HG03175 (cell line): ENCODE measurements at regions not wholly inside any gene's neighbourhood (a gene's known extent, or its start where the extent isn't known, plus 50 kb on each side); places are given as distances from the start of the nearest gene placed in this dataset.

ENCODE experiments used
- ATAC-seq: cut with Tn5 transposase; IDR thresholded peaks from one replicate; pipeline ENCODE4 v1.9.1; 2021; ENCODE audit warnings: mild to moderate bottlenecking, moderate library complexity; ENCODE audit not compliant: unreplicated experiment

DNA sequence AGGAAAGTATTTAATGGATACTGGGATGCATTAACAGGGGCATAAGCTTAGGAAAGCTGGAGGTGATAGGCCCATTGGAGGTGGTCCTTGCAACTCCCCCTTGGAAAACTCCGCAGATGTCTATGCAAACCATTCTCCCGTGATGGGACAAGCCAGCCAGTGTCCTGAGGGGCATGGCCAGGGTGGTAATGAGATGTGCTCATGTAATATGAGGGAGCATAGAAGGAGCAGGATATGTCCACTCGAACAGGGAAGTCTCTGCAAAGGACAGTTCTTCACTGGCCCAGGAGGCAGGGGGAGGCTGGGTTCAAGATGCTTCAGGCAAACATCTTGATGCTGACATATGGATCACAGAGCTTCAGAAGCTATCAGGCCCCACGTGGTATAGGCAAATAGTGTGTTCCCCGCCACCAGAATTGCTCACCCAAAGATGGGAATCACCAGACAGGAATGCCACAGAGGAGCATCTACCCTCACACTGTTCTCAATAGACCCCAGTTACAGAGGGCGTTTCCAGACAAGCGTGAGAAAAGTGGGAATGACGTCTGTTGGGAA is 201.6 kb upstream of the CDH4 start:
- no peak for ATAC-seq

DNA sequence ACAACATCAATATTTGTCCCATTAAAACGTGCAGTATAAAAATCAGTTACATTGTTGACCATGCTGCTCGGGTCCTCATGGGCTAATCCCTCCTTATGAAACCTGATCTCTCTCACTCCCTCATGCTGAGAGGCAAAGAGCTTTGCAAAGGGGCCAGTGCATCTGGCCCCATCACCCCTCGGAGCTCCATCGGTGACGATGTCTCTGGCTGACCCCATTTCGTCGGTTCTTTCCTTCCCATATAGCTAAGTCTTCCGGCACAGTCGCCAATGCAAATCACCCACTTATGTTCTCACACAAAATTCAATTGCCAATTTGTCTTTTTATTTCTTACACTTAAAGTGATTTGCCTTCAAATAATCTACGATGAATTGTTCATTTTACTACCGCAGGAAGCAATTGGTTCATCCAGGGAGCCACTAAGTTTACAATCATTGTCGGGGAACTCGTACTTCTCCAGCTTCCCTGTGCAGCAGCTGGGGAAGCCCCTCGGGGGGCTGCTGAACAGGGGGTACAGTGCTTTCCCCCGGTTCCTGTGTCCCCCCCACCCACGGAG is 199.8 kb upstream of the CDH4 start:
- ATAC-seq = no peak

DNA sequence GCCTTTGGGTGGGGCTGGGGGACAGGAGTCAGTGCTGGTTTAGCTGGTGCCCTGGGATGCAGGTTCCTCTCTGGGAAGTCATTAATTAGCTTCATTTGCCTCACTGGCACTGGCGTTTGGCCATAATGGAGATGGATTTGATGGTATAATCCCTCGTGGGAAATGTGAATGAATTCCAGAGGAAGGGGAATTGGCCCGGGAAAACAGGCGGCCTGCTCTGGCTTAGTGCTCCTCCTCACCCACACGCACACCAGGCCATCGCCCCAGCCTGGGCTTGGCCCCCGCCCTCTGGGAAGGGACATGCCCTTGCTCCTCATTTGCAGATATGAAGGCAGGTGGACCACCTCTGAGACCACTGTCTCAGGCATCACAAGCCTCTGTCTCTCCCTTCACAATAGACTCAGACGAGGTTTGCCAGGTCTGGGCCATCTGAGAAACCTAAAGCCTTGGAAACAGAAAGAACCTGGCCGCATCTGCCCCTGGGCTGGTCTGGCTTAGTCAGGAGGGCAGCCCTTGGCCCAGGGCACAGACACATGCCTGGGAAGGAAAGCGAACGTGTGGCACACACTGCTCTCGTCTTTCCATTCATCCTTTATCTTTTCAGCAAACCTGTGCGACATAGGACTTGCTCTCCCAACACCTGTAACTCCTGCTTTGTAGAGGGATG is 199.2 kb upstream of the CDH4 start:
- ATAC-seq = no peak

DNA sequence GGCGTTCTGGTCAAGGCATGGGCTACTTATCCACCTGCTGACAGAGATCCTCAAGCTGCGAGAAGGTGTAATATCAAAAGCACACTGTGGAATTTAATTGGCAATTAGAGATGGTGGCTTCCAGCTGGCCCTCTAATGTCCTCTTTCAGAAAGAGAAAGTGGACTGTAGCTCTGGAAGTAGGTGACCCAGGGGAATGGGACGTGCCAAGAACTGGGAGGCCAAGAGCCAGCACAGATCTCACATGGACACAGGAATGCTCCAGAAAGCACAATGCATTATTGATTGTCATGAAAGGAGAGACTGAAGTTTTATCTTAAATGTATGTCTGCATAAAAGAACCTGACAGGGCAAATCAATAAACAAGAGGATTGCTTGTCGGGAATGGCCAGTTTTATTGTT is 198.6 kb upstream of the CDH4 start:
- no peak for ATAC-seq

DNA sequence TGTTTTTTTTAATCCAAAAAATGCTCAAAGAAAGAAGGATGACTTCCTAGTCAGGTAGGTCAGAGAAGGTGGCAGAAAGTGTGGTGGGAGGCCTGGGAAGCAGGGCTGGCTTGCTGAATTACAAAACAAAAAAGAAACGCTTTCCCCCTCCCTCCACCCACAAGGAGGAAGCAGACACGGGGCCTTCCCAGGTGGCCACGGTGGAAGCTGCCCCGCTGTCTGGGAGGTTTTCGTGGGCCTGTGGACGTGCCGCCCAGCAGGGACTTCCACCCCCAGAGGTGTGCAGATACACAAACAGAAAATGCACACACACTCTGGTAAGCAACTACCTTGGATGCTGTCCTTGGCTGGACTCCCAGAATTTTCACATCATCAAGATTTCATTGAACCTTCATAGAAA is 198.2 kb upstream of the CDH4 start:
- ATAC-seq = no peak

DNA sequence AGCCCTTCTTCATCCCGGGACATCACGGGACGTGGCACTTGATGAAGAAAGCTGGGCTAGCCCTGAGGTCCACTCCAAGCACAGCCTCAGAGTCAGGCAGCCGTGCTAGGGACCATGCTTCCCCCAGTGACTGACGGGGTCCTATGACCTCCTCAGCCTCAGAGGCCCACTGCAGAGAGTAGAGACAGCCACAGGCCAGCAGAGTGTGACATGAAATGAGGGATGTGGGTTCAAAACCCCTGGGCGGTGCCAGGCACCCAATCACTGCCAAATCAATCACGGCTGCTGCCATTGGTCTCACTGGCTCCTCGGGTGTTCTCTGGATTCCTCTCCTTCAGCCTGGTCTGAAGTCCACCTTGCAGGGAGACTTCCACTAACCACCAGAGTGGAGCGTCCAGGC is 197.7 kb upstream of the CDH4 start:
- ATAC-seq = no peak

DNA sequence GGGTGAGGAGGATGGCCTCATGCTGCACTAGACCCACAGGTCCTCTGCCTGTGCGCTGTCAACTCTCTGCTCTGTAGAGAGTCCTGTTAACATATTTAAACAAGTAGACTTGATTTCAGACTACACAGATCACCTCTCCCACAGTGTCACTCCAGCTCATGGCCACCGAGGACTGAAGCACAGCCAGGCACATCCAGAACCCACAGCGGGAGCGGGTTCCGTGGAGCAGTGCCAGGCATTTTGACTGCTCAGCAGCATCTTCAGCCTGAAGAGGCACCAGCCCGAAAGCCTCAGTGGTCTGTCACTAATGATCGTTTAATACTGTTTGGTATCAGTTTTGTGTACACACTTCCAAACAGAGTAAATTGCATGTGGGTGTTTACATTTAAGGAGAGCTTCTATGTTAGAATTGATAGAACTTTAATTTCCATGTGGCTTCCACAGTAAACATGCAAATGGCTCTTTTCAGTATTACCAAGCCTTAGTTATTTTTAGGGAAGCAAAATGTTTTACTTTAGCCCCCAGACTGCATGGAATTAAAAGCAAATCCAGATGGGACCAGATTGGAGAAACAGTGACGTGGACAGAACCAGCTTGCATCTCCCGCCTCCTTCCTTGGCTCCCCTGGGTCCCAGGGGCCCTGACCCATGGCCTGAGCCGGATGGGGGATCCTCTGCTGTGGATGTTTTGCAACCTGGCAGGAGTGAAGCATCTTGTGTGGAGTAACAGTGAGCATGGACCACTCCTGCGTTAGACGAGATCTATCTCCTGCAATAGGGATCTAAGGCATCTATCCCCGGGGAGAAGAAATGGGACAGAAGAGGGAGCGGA is 196.7 kb upstream of the CDH4 start:
- ATAC-seq = no peak

DNA sequence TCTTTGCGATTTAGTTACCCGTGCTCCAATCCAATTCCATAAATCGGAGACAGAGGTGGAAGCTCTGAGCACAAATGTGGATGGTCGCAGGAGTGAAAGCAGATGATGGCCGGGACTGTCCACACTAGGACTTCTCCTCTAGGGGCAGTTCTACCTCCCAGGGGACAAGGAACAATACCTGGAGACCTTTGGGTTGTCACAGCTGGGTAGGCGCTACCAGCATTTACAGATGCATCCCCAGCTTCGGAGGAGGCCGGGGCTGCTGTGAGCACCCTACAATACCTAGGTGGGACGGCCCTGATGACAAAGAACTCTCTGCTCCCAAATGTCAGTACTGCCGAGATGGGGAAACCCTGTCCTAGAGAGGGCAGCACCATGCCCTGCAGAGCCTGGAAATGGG is 195.9 kb upstream of the CDH4 start:
- ATAC-seq = no peak

DNA sequence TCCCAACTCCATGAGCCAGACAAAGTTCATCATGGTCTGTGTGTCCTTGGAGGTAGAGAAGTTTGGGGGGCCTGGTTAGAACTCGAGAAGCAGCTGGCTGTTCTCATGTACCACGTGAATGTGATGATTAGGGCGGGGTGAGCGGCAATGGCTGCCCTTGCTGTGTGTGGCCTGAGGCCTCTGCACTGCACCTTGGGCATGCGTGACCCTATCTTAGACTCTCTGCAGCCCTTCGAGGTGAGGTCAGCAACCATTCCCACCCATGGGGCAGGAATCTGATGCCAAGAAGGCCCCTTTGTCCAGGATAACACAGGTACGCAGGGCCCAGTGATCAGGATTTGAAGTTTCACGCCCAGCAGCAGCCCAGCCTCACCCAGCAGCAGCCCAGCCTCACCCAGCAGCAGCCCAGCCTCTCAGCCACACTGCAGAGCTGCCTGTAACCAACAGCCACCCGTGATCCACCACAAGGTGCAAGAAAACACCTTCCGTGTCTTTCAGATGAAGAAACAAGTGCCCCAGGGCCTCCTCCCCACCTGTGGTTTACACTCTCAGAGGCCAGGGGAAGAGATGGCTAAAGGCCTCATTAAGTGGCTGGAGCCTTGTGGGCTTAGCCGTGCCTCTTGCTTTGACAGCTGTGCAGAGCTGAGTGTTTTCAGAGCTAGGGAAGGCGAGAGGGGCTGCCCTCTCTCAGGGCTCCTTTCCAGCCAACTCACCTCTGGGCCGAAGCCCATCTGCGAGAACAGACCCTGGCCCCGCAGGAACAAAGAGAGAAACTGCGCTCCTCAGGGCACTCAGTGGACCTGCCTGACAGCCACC is 195.2 kb upstream of the CDH4 start:
- no peak for ATAC-seq

DNA sequence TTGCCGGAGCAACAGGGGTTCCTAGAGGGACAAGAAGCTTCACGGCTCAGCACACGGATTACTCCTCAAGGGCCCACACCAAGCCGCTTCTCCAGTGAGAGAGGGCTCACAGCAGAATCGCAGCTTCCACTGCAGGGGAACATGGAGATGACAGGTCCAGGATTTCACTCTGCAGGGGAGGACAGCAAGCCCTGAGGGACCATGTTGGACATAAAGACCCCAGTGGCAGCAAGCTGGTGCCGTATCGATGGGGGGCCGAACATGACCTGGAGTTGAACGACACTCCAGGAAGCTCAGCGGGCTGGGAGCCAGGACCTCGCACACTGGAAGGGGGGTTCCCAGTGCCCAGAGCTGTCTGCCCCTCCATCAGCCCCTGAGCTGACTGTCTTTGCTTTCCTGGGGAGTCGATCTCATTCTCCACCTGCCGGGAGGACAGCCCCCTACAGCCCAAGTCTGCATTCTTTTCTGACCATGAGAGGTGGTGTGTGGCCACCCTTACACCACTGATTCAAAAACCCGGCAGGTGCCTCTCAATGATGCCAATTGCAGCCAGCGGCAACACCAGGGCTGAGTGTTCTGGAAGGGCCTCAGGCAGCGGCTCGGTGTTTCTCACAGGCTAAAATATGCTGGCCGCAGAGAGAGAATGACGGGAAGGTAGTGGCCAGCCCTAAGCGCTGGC is 194.5 kb upstream of the CDH4 start:
- ATAC-seq = no peak

DNA sequence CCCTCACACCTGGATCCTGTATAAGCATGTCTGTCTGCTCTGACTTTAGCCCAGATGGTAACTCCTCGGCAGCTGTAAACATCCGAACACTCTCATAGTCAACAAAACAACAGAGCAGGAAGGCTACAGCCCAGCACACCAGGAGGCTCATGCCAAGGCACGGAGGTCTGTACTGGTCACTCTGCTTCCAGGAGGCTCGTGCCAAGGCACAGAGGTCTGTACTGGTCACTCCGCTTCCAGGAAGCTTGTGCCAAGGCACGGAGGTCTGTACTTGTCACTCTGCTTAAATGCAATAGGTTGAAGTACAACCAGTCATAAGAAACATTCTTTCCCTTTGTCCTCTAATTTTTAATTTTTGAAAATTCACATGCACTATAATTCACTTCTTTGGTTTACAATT is 190.1 kb upstream of the CDH4 start:
- no peak for ATAC-seq

DNA sequence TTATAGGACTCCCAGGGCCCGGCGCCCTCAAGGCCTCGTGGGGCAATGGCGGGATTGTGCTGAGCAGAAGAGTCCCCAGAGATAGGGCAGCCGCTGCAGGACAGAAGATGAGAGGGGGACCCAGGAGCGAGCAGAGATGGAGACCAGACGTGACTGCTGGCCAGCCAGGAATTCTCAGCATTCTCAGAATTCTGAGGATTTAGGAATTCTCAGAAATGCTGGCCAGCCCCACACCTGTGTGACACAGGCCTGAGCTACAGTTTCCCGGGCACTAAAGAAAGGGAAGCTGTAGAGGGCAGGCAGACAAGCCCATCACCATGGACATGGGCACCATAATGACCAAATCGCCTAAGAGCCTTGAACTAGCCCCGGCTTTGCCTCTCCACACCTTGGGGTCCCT is 186.2 kb upstream of the CDH4 start:
- ATAC-seq = no peak

DNA sequence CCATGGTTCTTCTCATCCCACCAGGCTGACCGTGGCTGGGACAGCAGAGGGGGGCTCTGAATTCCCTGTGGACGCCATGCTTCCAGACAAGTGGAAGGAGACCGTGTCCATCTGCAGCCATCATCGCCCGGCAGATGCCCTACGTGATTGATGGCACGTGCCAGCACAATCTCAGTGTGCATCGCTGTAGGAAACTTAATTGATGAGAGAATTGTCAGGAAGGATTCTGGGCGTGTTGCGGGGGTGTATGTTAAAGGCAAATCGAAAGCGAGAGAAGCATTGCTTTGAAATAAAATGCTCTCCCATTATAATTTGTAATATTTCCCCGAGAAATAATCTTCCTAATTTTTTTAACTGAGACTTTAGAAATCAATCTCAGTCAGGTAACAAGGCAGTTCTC is 185.5 kb upstream of the CDH4 start:
- ATAC-seq = no peak

DNA sequence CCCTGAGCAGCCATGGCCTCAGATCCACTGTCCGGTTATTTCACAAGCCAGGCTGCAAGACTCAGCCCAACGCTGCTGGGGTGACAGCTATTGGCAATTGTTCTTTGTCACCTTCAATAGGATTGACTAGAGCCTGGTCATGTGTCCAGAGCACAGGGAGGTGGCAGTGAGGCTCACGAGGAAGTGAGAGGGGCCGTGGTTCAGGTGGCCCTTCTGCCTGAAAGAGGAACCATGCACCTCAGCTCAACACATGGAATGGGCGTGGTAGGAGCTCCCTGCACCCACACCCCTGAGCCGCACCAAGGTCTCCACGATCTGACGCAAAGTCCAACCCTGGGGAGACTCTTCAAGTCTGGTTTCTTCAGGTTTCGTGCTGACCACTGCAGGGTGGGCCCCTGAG is 184.8 kb upstream of the CDH4 start:
- ATAC-seq = no peak

DNA sequence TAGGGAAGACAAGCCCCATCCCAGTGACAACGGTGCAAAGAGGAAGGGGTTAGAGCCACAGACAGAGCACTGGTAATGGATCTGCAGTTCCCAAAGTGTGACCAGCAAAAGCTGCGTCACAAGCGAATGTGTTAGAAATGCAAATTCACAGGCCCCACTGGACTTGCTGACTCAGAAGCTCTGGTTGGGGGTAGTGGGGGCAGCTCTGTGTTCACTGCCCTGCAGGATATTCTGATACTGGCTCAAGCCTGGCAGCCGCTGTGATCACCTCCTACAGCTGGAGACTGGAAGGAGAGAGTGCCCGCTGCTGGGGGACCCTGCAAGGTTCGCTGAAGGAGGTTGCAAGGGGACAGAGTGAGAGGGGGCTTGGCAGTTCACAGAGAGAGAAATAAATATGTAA is 179.7 kb upstream of the CDH4 start:
- ATAC-seq = no peak

DNA sequence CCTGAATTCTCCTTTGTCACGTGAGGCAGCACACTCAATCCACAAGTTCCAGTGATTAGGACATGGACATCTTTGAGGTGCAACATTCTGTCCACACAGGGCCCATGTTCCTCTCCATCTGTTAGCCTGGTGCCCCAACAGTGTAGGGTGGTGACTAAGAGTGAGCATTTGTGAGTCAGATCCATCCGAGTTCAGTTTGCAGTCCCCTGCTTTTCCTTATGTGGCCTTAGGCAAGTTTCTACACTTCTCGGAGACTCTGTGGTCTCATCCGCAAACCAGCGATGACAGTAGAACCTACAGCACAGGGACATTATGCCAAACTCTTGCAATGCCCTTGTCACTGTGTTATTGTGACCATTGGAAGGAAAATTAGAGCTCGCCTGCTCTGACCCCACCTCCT is 178.7 kb upstream of the CDH4 start:
- no peak for ATAC-seq

DNA sequence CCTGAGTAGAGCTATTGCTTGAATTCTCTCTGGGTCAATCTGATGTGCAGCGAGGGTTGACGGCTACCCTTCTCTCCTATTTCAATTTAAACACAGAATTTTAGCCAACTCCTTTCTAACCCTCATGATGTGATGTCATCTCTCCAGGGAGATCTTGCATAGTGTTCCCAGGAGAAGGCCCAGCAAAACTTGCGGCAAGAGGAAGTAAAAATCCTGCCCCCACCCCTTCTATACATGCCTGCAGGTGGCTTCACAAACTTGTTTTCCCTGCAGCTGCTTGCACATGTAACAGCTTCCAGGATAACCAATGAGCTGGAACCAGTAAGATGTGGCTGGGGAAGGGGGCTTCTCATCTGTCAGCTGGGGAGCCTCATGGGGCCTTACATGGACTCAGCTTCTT is 169.3 kb upstream of the CDH4 start:
- ATAC-seq = no peak

DNA sequence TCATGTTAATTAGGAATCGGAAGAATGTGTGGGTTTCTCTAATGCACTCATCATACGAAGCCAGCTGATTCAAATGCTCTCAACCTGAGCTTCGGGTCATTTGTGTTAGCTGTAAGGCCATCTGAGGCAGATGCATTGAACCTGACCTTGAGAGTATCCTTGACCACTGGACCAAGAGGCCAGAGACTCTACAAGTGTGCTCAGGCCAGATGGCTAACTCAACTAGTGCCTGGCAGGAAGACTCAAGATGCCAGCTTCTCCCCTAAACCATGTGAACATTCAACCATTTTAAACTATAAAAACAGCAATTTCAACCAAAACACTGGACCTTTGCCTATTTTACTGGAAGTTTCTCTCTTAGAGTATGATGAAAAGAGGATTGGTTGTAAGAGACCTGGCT is 168.6 kb upstream of the CDH4 start:
- ATAC-seq = no peak

DNA sequence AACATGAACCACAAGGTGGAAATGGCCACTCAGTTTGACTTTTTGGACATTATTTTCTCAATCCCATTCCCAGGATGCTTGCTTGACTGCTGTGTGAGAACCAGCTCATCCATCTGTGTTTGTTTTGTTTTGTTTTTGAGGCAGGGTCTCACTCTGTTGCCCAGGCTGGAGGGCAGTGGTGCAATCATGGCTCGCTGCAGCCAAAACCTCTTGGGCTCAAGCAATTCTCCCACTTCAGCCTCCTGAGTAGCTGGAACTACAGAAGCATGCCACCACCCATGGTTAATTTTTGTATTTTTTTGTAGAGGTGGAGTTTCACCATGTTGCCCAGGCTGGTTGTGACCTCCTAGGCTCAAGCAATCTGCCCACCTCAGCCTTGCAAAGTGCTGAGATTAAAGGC is 166.0 kb upstream of the CDH4 start:
- no peak for ATAC-seq

DNA sequence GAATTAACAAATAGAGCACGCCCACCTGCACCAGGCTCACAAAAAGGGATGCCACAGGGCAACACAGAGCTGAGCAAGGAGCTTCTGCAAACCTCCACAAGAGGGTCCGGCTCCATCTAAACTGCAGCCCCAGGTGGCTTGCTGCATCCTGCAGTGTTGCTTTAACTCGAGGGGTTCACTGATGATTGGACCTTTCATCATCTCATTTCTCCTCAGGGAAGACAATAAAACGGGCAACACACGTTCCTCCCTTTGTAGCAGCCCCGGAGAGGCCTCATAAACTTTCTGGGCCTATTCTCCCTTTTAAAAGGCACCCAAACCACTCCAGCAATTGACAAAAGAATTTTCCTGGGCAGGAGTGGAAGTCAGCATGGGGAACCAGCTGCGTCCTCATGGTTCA is 161.5 kb upstream of the CDH4 start:
- ATAC-seq = no peak

DNA sequence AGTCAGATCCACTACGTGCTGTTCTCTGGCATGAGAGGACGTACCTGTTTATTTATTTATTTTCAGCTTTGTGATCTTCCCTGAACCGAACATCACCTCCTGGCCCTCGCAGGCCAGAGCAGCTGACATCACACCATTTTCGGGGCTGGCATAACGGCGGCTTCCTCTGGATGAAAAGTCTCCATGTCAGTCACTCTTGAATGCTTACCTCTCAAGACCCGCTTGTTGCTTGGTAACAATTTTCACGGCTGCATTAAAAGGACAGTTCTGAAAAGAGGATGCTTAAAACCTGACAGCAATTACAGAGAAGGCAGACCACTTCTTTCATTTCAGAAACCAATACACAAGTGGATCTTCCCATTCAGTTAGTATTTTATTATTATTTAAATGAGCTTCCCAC is 159.8 kb upstream of the CDH4 start:
- ATAC-seq = no peak
